HG02884 (cell line): ENCODE measurements at regions not wholly inside any gene's neighbourhood (a gene's known extent, or its start where the extent isn't known, plus 50 kb on each side); places are given as distances from the start of the nearest gene placed in this dataset.

Experiments used
- ATAC-seq: cut with Tn5 transposase; IDR thresholded peaks from one replicate; pipeline ENCODE4 v1.9.1; 2021; ENCODE audit warnings: mild to moderate bottlenecking, moderate library complexity; ENCODE audit not compliant: unreplicated experiment

GRCh38 chr4:125072269-125072668 is 242.5 kb upstream of the FAT4 start:
- ATAC-seq, result no peak

- no peak for ATAC-seq
Observed at GRCh38 chr4:125070861-125071260, 243.9 kb upstream of the FAT4 start.

GRCh38 chr4:125062115-125063050 is 252.4 kb upstream of the FAT4 start:
- no peak for ATAC-seq

- no peak for ATAC-seq
Observed at GRCh38 chr4:125060376-125060775, 254.4 kb upstream of the FAT4 start.

GRCh38 chr4:125049711-125050110 is 265.0 kb upstream of the FAT4 start:
- no peak for ATAC-seq

GRCh38 chr4:125045311-125045710 is 269.4 kb upstream of the FAT4 start:
- no peak for ATAC-seq

GRCh38 chr4:125044886-125045285 is 269.9 kb upstream of the FAT4 start:
- ATAC-seq, result no peak

- ATAC-seq, result no peak
Observed at GRCh38 chr4:125043486-125043885, 271.3 kb upstream of the FAT4 start.

- ATAC-seq, result no peak
Observed at GRCh38 chr4:125042041-125042440, 272.7 kb upstream of the FAT4 start.

GRCh38 chr4:125041372-125041930 is 273.3 kb upstream of the FAT4 start:
- ATAC-seq, result no peak

GRCh38 chr4:125039550-125039949 is 275.2 kb upstream of the FAT4 start:
- ATAC-seq, result no peak

GRCh38 chr4:125022855-125023501 is 291.8 kb upstream of the FAT4 start:
- ATAC-seq, result no peak

GRCh38 chr4:125021189-125021588 is 293.6 kb upstream of the FAT4 start:
- no peak for ATAC-seq

- ATAC-seq, result no peak
Observed at GRCh38 chr4:125020089-125021034, 294.4 kb upstream of the FAT4 start.

GRCh38 chr4:125016892-125017299 is 297.9 kb upstream of the FAT4 start:
- no peak for ATAC-seq

- no peak for ATAC-seq
Observed at GRCh38 chr4:125013891-125014290, 300.9 kb upstream of the FAT4 start.

GRCh38 chr4:125011646-125012045 is 299.1 kb upstream of the ANKRD50 start:
- no peak for ATAC-seq

GRCh38 chr4:125010796-125011503 is 298.4 kb upstream of the ANKRD50 start:
- ATAC-seq, result no peak

GRCh38 chr4:125008676-125009075 is 296.1 kb upstream of the ANKRD50 start:
- ATAC-seq, result no peak

GRCh38 chr4:125004676-125005075 is 292.1 kb upstream of the ANKRD50 start:
- ATAC-seq, result no peak
